Glutamatergic neuron (in vitro differentiated cells): ENCODE measurements at regions not wholly inside any gene's neighbourhood (a gene's known extent, or its start where the extent isn't known, plus 50 kb on each side); places are given as distances from the start of the nearest gene placed in this dataset.

Experiments used
- DNase-seq: peaks from one replicate; pipeline ENCODE4 v3.0.0; 2022
- H3K27ac Mint-ChIP-seq: one replicate; pipeline ENCODE4 v1.8.0; 2020; ENCODE audit warnings: mild to moderate bottlenecking, mixed read lengths, inconsistent platforms; ENCODE audit not compliant: unreplicated experiment
- H3K27me3 Mint-ChIP-seq: one replicate; pipeline ENCODE4 v1.8.0; 2020; ENCODE audit warnings: mild to moderate bottlenecking, moderate library complexity, mixed read lengths, inconsistent platforms; ENCODE audit not compliant: unreplicated experiment
- H3K36me3 Mint-ChIP-seq: one replicate; pipeline ENCODE4 v1.8.0; 2020; ENCODE audit warnings: mild to moderate bottlenecking, mixed read lengths, inconsistent platforms; ENCODE audit not compliant: unreplicated experiment
- H3K4me1 Mint-ChIP-seq: one replicate; pipeline ENCODE4 v1.8.0; 2020; ENCODE audit warnings: mild to moderate bottlenecking, low read depth, mixed read lengths, inconsistent platforms; ENCODE audit not compliant: unreplicated experiment
- H3K4me3 Mint-ChIP-seq: one replicate; pipeline ENCODE4 v1.8.0; 2020; ENCODE audit warnings: mild to moderate bottlenecking, mixed read lengths, inconsistent platforms; ENCODE audit not compliant: unreplicated experiment
- H3K9me3 Mint-ChIP-seq: one replicate; pipeline ENCODE4 v1.8.0; 2020; ENCODE audit warnings: mild to moderate bottlenecking, moderate library complexity, mixed read lengths, inconsistent platforms; ENCODE audit not compliant: unreplicated experiment
- TF ChIP-seq, protein P1 (sequence below): fragments of 200-600 bp; sonication (generic); IDR thresholded peaks from one replicate; pipeline ENCODE4 v1.5.0; 2021; ENCODE audit not compliant: partially characterized antibody, unreplicated experiment

DNA sequence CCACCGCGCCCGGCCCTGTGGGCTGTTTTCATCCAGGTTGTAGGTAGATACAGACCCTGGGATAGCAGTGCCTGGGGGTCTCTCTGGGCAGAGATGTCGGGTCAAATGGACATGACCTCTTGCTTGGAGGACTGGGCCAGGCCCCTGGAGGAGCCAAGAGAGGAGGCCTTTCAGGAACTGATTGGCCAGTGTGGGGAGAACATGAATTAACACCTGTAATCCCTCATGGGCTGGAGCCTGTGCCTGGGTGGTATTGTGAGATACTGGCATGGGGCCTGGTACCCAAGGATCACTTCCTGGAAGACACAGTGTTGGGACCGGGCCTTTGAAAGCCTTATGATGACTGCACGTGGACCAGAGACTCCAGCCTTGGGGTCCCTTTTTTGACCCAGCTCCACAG is 158.7 kb upstream of the SKOR2 start:
- H3K27ac Mint-ChIP-seq: no peak overlapping the region

GRCh38 chr18:47409519-47409918 is 158.1 kb upstream of the SKOR2 start:
- Mint-ChIP-seq H3K4me1 (no peaks in the 10 kb centered on the region), H3K9me3 (peaks cover 2% of the 10 kb centered on the region), H3K4me3 (no peak overlapping the region), H3K27me3 (peaks cover 3% of the 10 kb centered on the region), H3K27ac (no peak overlapping the region), H3K36me3 (no peaks in the 10 kb centered on the region)
- DNase-seq: no peak
- TF ChIP-seq, protein P1, sequence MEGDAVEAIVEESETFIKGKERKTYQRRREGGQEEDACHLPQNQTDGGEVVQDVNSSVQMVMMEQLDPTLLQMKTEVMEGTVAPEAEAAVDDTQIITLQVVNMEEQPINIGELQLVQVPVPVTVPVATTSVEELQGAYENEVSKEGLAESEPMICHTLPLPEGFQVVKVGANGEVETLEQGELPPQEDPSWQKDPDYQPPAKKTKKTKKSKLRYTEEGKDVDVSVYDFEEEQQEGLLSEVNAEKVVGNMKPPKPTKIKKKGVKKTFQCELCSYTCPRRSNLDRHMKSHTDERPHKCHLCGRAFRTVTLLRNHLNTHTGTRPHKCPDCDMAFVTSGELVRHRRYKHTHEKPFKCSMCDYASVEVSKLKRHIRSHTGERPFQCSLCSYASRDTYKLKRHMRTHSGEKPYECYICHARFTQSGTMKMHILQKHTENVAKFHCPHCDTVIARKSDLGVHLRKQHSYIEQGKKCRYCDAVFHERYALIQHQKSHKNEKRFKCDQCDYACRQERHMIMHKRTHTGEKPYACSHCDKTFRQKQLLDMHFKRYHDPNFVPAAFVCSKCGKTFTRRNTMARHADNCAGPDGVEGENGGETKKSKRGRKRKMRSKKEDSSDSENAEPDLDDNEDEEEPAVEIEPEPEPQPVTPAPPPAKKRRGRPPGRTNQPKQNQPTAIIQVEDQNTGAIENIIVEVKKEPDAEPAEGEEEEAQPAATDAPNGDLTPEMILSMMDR: no peak

More for the DNA sequence above, 158.7 kb upstream of the SKOR2 start:
- TF ChIP-seq, protein P1: no peak
- Mint-ChIP-seq H3K4me1 (no peaks in the 10 kb centered on the region), H3K36me3 (no peaks in the 10 kb centered on the region), H3K9me3 (peaks cover 2% of the 10 kb centered on the region), H3K27me3 (peaks cover 2% of the 10 kb centered on the region), H3K4me3 (no peak overlapping the region)
- no peak for DNase-seq

- peaks cover 2% of the 10 kb centered on the region for H3K4me1 Mint-ChIP-seq
- DNase-seq: no peak
- peaks cover 3% of the 10 kb centered on the region for H3K27me3 Mint-ChIP-seq
- peaks cover 2% of the 10 kb centered on the region for H3K9me3 Mint-ChIP-seq
- no peak overlapping the region for H3K27ac Mint-ChIP-seq
- TF ChIP-seq, protein P1: no peak
- no peak overlapping the region for H3K4me3 Mint-ChIP-seq
- no peaks in the 10 kb centered on the region for H3K36me3 Mint-ChIP-seq
These were observed 156.3 kb upstream of the SKOR2 start for GRCh38 chr18:47407736-47408135.

DNA sequence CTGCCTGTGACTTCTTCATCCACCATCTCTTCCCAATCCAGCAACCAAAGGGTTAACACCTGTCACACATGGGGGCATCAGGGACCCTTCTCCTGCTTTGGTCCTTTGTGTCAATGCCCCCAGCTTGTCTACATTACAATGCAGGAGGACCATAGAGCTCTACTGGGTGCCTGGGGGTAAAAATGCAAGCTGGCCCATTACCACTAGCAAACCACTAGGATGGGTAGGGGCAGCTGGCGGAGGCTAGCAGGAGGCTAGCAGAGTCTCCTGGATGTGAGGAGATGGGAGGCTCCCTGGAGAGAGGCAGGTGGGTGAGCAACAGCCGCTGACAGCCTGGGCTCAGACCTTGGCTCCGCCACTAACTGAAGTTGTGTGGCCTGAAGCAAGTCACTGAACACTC is 153.4 kb upstream of the SKOR2 start:
- H3K4me3 Mint-ChIP-seq: no peak overlapping the region
- H3K4me1 Mint-ChIP-seq: peaks cover 2% of the 10 kb centered on the region
- peaks cover 2% of the 10 kb centered on the region for H3K9me3 Mint-ChIP-seq
- no peak for DNase-seq
- TF ChIP-seq, protein P1: no peak
- H3K27me3 Mint-ChIP-seq: peaks cover 3% of the 10 kb centered on the region
- H3K36me3 Mint-ChIP-seq: no peaks in the 10 kb centered on the region
- no peak overlapping the region for H3K27ac Mint-ChIP-seq

GRCh38 chr18:47403949-47404348 is 152.5 kb upstream of the SKOR2 start:
- DNase-seq: no peak
- TF ChIP-seq, protein P1: no peak
- Mint-ChIP-seq H3K36me3 (no peaks in the 10 kb centered on the region), H3K27ac (no peak overlapping the region), H3K9me3 (peaks cover 2% of the 10 kb centered on the region), H3K27me3 (peaks cover 3% of the 10 kb centered on the region), H3K4me3 (no peak overlapping the region), H3K4me1 (peaks cover 2% of the 10 kb centered on the region)
